ENCODE measurements at regions not wholly inside any gene's neighbourhood (a gene's known extent, or its start where the extent isn't known, plus 50 kb on each side); places are given as distances from the start of the nearest gene placed in this dataset.

DNA sequence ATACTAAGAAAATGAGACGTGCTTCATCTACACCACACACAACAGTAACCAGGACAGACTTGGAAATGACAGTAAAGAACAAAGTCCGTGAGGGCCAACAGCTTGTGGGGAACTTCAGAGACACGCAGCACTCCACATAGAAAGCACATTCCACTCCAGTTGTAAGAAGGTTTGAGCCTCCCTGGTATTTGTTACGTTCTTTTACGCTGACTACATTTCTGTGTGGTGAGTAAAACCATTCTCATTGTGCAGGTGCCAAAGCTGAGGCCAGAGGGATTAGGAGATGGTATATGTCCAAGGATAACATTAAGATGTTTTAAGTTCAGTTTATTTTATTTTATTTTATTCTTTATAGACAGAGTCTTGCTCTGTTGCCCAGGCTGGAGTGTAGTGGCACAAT, 1189.9 kb downstream of the UQCRFS1 start:
- no peak for DNase-seq
- intact Hi-C loops (cut with DNase I, micrococcal nuclease) = no loop called here
- Mint-ChIP-seq H3K4me1 (no peaks in the 10 kb centered on the region), H3K4me3 (no peak overlapping the region), H3K9me3 (ENCODE audit: low read depth) (no peaks in the 10 kb centered on the region), H3K27me3 (no peaks in the 10 kb centered on the region), H3K27ac (no peak overlapping the region), H3K36me3 (ENCODE audit: low read depth) (no peaks in the 10 kb centered on the region)
- ChIA-PET POLR2A (no interaction called here), CTCF (no interaction called here)
- no peak for ATAC-seq

DNA sequence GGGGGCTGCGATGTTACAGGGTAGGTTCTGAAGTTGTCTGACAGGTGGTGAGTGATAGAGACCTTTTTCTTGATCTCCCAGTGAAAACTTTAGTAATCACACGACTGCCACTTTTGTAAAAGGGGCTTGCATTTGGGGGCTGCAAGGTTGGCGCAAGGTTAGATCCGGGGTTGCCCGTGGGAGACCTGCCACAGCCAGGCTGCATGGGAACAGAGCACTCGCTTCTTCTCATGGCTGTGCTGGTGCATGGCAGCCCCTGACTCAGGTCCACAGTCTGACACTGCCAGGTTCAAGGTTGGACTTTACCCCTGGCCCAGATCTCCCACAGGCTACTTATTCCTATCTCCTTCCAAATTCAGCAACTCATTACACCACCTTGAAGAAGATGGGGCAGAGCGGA, 1190.4 kb downstream of the UQCRFS1 start:
- H3K27ac Mint-ChIP-seq = no peak overlapping the region
- H3K4me1 Mint-ChIP-seq = no peaks in the 10 kb centered on the region
- ChIA-PET CTCF (no interaction called here), POLR2A (no interaction called here)
- ATAC-seq = no peak
- H3K4me3 Mint-ChIP-seq = no peak overlapping the region
- no peaks in the 10 kb centered on the region for H3K27me3 Mint-ChIP-seq
- intact Hi-C loops (cut with DNase I, micrococcal nuclease) = no loop called here
- no peaks in the 10 kb centered on the region for H3K9me3 Mint-ChIP-seq (ENCODE audit: low read depth)
- H3K36me3 Mint-ChIP-seq (ENCODE audit: low read depth) = no peaks in the 10 kb centered on the region
- DNase-seq = no peak

DNA sequence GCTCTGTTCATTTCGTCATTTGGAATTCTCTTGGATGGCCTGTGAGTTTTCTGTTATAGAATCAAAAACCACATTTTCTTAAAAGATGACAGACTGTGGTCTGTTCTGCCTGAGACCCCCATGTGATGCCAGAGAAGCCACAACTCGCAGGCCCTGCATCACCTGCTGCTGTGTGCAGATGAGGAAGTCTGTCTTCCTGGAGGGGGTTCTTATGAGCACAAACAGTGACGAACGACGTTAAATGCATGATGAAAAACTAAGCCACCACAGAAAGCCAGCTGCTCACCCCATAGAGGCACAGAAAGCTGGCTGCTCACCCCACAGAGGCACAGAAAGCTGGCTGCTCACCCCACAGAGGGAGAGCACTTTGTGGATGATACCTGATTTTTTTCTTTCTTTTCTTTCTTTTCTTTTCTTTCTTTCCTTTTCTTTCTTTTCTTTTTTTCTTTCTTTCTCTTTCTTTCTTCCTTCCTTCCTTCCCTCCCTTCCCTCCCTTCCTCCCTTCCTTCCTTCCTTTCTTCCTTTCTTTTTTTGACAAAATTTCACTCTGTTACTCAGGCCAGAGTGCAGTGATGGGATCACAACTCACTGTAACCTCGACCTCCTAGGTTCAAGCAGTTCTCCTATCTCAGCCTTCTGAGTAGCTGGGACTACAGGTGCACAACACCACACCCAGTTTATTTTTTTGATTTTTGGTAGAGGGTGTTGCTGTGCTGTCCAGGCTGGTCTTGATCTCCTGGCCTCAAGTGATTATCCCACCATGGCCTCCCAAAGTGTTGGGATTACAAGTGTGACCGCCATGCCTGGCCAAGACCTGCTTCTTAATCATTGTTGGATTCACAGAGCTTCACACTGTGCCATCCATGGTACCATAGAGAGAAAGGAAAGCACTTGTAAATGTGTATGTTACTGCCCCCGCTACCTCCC, 1191.4 kb downstream of the UQCRFS1 start:
- DNase-seq (no peak), ATAC-seq (no peak)
- no peak overlapping the region for H3K27ac Mint-ChIP-seq
- ChIA-PET POLR2A (no interaction called here), CTCF (interaction anchor here (0.6 kb wide), 1 partner anchor 55 kb away, joined by 3 read pairs; no protein-coding TSS in a partner anchor)
- no peaks in the 10 kb centered on the region for H3K4me1 Mint-ChIP-seq
- H3K36me3 Mint-ChIP-seq (ENCODE audit: low read depth) = no peaks in the 10 kb centered on the region
- no peaks in the 10 kb centered on the region for H3K9me3 Mint-ChIP-seq (ENCODE audit: low read depth)
- H3K4me3 Mint-ChIP-seq = no peak overlapping the region
- intact Hi-C loops (cut with DNase I, micrococcal nuclease) = no loop called here
- H3K27me3 Mint-ChIP-seq = no peaks in the 10 kb centered on the region

DNA sequence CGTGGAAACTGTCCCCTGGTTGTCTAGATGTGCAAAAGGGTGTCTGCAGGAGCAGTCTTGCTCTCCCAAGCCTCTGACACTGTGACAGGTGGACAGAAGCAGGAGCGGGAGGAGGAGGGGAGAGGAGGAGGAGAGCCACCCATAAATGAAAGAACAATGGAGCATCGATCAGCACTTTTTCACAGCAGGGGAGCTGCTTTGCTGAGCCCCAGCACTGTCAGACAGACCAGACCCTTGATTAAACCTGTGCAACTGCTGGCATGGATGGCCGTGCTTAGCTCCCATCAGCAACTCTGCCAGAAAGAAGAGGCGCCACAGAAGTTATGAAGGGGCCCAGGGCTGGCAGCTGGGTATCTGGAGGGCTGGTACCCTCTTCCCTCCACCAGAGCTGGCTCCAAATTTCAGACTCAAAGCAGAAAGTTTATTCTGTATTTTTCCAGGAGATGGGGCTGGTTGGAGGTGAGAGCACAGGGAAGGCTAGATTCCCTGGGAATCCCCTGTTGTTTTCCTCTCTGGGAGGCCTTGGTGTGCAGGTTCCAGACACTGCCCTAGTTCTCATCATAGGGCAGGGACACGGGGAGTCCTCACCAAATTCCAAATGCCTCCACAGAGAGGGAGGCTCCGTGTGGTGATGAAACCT, 1192.2 kb downstream of the UQCRFS1 start:
- no peaks in the 10 kb centered on the region for H3K27me3 Mint-ChIP-seq
- ChIA-PET POLR2A (no interaction called here), CTCF (no interaction called here)
- no peaks in the 10 kb centered on the region for H3K9me3 Mint-ChIP-seq (ENCODE audit: low read depth)
- no peak overlapping the region for H3K4me3 Mint-ChIP-seq
- no peak for ATAC-seq
- no peak for DNase-seq
- no peaks in the 10 kb centered on the region for H3K4me1 Mint-ChIP-seq
- no peak overlapping the region for H3K27ac Mint-ChIP-seq
- H3K36me3 Mint-ChIP-seq (ENCODE audit: low read depth) = no peaks in the 10 kb centered on the region
- intact Hi-C loops (cut with DNase I, micrococcal nuclease) = no loop called here

DNA sequence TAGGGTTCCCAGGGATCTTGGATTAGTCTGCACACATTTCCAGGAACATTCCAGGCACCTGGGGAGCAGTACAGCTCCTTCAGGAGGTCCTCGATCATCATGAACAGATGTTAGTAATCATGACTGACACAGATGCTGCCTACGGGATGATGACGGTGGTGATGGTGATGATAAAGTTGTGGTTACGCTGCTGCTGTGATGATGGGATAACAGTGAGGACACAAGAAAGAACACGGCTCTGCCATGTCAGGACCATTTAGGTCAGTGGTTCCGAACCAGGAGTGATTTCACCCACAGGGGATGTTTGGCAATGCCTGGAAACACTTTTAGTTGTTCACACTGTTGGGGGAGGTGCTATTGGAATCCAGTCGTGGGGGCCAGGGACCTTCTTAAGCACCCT, 1193.0 kb downstream of the UQCRFS1 start:
- no peak for DNase-seq
- no peaks in the 10 kb centered on the region for H3K27me3 Mint-ChIP-seq
- intact Hi-C loops (cut with DNase I, micrococcal nuclease) = no loop called here
- POLR2A ChIA-PET = no interaction called here
- no peaks in the 10 kb centered on the region for H3K36me3 Mint-ChIP-seq (ENCODE audit: low read depth)
- CTCF ChIA-PET = no interaction called here
- H3K9me3 Mint-ChIP-seq (ENCODE audit: low read depth) = no peaks in the 10 kb centered on the region
- H3K4me3 Mint-ChIP-seq = no peak overlapping the region
- H3K4me1 Mint-ChIP-seq = no peaks in the 10 kb centered on the region
- no peak overlapping the region for H3K27ac Mint-ChIP-seq
- no peak for ATAC-seq

DNA sequence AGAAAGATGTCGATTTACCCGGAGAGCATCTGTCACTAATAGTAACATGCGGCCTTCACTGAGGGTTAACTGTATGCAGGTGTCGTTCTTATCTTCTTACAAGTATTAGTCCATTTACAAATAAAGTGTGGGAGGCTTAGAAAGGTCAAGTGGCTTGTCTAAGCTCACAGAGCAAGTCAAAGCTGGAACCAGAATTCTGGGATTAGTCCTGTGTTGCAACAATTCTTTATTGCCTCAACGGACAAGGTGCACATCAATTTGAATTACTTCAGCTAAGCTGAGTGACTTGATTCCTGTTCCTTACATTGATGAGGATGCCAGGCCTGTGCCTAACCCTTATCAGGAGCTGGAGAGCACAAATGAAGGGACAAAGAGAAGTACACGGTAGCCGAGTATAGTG, 1193.6 kb downstream of the UQCRFS1 start:
- POLR2A ChIA-PET = no interaction called here
- ATAC-seq (no peak), DNase-seq (no peak)
- Mint-ChIP-seq H3K9me3 (ENCODE audit: low read depth) (no peaks in the 10 kb centered on the region), H3K4me1 (no peaks in the 10 kb centered on the region), H3K36me3 (ENCODE audit: low read depth) (no peaks in the 10 kb centered on the region), H3K4me3 (no peak overlapping the region), H3K27me3 (no peaks in the 10 kb centered on the region), H3K27ac (no peak overlapping the region)
- intact Hi-C loops (cut with DNase I, micrococcal nuclease) = no loop called here
- CTCF ChIA-PET = no interaction called here

DNA sequence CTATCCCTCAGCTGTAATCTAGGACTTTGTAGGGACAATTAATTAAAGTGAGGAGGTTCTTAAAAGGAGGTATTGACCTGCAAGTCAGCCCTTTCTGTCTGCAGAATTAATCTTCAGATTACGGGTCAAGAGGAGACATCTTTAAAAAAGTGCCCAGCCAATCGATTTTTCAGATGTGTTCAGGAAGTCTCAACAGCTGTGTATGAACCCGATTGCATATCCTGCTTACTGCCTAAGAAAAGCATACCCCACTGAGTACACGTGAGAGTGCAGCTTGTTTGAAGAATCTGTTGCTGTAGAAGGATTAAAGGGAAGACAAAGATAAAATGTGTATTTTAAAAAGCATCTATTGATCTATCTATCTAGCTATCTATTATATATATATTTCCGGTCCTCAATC, 1194.5 kb downstream of the UQCRFS1 start:
- DNase-seq (no peak), ATAC-seq (no peak)
- CTCF ChIA-PET = no interaction called here
- H3K27ac Mint-ChIP-seq = no peak overlapping the region
- POLR2A ChIA-PET = no interaction called here
- peaks cover 2% of the 10 kb centered on the region for H3K9me3 Mint-ChIP-seq (ENCODE audit: low read depth)
- H3K36me3 Mint-ChIP-seq (ENCODE audit: low read depth) = no peaks in the 10 kb centered on the region
- no peaks in the 10 kb centered on the region for H3K4me1 Mint-ChIP-seq
- intact Hi-C loops (cut with DNase I, micrococcal nuclease) = no loop called here
- no peaks in the 10 kb centered on the region for H3K27me3 Mint-ChIP-seq
- H3K4me3 Mint-ChIP-seq = no peak overlapping the region

DNA sequence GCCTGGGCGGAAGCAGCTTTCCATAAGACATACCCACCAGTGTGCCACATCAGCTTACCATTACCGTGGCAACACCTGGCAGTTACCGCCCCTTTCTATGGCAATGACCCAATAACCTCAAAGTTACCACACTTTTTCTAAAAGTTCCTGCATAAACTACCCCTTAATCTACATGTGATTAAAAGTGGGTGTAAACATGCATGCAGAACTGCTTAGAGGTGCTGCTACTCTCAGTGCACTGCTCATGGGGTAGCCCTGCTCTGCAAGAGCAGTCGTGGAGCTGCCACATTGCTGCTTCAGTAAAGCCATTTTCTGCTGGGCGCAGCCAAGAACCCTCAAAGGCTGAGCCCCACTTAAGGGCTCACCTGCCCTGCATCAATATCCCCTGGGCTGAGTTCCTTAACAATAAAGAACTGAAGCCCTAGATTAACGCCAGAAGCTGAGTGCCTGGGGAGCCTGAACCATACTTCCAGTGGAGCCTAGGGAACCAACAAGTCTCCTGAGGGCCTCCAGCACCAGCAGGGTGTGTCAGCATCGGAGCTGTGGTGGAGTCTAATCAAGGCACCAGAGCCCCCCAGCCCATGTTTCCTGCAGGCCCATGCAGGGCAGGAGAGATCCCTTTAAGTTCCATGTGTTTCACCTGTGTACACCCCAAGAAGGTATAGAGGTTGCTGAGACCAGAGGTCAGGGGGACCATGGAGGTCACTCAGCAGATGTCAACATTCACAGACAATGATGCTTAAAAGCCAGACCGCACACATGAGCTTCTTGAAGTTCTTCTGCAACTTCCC, 1198.1 kb downstream of the UQCRFS1 start:
- DNase-seq = no peak
- no peak for ATAC-seq
- Mint-ChIP-seq H3K36me3 (ENCODE audit: low read depth) (no peaks in the 10 kb centered on the region), H3K9me3 (ENCODE audit: low read depth) (peaks cover 3% of the 10 kb centered on the region), H3K27me3 (no peaks in the 10 kb centered on the region), H3K4me3 (no peak overlapping the region), H3K27ac (no peak overlapping the region), H3K4me1 (no peaks in the 10 kb centered on the region)
- intact Hi-C loops (cut with DNase I, micrococcal nuclease) = no loop called here
- ChIA-PET POLR2A (no interaction called here), CTCF (interaction anchor here (0.6 kb wide), 2 partner anchors 11 to 58 kb away, joined by 3 to 4 read pairs; no protein-coding TSS in a partner anchor)

DNA sequence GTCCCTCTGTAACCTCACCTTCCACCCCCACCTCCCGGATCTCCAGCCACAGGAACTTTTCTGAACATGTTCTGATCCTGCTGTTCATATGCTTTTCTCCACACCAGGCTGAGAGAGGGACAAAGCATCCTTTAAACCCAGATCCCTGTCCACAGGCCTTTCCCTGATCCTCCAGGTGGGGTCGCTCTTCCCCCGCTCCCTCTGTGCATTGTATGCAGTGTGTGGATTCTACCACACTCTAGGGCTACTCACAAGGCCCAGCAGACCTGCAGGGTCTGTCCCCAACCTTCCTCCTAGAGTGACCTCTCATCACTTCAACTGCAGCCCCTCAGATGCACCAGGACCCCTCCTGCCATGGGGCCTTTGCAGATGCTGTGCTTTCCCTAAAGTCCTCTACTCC, 1200.6 kb downstream of the UQCRFS1 start:
- intact Hi-C loops (cut with DNase I, micrococcal nuclease) = no loop called here
- ChIA-PET CTCF (no interaction called here), POLR2A (no interaction called here)
- H3K27ac Mint-ChIP-seq = no peak overlapping the region
- no peaks in the 10 kb centered on the region for H3K4me1 Mint-ChIP-seq
- H3K9me3 Mint-ChIP-seq (ENCODE audit: low read depth) = peaks cover 3% of the 10 kb centered on the region
- no peak for ATAC-seq
- H3K36me3 Mint-ChIP-seq (ENCODE audit: low read depth) = no peaks in the 10 kb centered on the region
- DNase-seq = no peak
- H3K27me3 Mint-ChIP-seq = no peaks in the 10 kb centered on the region
- H3K4me3 Mint-ChIP-seq = no peak overlapping the region

DNA sequence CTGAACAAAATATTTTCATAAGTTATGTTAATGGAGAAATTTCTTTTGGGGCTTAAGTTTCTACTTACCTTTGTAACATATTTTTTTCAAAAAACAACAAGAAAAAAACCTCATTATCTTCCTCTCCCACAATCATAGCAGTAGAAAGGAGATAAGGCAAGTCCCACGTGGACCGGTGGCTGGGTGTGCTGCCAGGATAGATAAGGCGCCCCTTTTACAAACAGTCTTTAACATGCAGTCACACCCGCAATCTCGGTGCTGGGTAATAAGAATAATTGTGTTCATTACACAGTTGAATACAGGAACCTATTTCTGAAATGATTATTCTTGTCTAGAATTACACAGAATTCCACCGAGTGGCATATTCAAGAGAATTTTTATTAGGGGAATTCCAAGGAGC, 1202.3 kb downstream of the UQCRFS1 start:
- no peak overlapping the region for H3K27ac Mint-ChIP-seq
- H3K36me3 Mint-ChIP-seq (ENCODE audit: low read depth) = no peaks in the 10 kb centered on the region
- no peak overlapping the region for H3K4me3 Mint-ChIP-seq
- POLR2A ChIA-PET = no interaction called here
- intact Hi-C loops (cut with DNase I, micrococcal nuclease) = no loop called here
- CTCF ChIA-PET = no interaction called here
- DNase-seq (no peak), ATAC-seq (no peak)
- peaks cover 3% of the 10 kb centered on the region for H3K9me3 Mint-ChIP-seq (ENCODE audit: low read depth)
- no peaks in the 10 kb centered on the region for H3K4me1 Mint-ChIP-seq
- H3K27me3 Mint-ChIP-seq = no peaks in the 10 kb centered on the region

DNA sequence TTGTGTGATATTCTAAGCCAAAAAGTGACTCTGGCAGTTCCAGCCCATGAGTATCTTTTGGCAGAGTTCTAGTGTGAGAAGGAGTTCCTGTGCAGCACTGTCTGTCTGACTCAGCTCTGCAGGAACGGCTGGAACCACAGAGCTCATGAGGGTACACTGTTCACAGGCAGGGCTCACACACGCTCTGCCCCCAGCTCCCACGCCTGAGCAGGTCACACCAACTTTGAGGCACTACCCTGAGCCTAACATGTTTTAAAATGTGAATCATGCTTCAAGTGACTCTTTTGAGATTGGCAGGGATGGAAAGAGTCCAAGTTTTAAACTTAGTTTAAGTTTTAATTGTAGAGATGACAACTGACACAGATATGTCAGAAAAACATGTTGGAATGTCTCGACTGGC, 1203.3 kb downstream of the UQCRFS1 start:
- intact Hi-C loops (cut with DNase I, micrococcal nuclease) = no loop called here
- POLR2A ChIA-PET = no interaction called here
- CTCF ChIA-PET = no interaction called here

DNA sequence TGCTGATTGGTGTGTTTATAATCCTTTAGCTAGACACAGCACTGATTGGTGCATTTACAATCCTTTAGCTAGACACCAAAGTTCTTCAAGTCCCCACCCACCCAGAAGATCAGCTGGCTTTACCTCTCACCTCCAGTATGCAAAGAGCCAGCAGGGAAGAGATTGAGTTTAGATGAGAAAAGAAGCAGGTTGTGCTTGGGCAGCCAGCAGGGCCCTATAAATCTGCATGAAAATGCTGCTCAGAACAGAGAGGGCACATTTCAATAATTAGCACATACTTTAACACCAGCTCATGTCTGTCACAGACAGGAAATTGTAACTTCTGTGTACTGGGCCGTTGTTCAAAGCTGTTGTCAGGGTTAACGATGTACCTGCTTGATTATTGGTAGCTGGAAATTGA, 1204.3 kb downstream of the UQCRFS1 start:
- no peak for DNase-seq
- intact Hi-C loops (cut with DNase I, micrococcal nuclease) = no loop called here
- Mint-ChIP-seq H3K36me3 (ENCODE audit: low read depth) (no peaks in the 10 kb centered on the region), H3K27ac (no peak overlapping the region), H3K9me3 (ENCODE audit: low read depth) (peaks cover 3% of the 10 kb centered on the region), H3K4me1 (no peaks in the 10 kb centered on the region), H3K27me3 (no peaks in the 10 kb centered on the region), H3K4me3 (no peak overlapping the region)
- ChIA-PET POLR2A (no interaction called here), CTCF (no interaction called here)
- no peak for ATAC-seq

More for the DNA sequence above, 1203.3 kb downstream of the UQCRFS1 start:
- ATAC-seq (no peak), DNase-seq (no peak)
- Mint-ChIP-seq H3K27ac (no peak overlapping the region), H3K4me3 (no peak overlapping the region), H3K4me1 (no peaks in the 10 kb centered on the region), H3K9me3 (ENCODE audit: low read depth) (peaks cover 3% of the 10 kb centered on the region), H3K27me3 (no peaks in the 10 kb centered on the region), H3K36me3 (ENCODE audit: low read depth) (no peaks in the 10 kb centered on the region)
